ENCODE measurements at regions not wholly inside any gene's neighbourhood (a gene's known extent, or its start where the extent isn't known, plus 50 kb on each side); places are given as distances from the start of the nearest gene placed in this dataset.

DNA sequence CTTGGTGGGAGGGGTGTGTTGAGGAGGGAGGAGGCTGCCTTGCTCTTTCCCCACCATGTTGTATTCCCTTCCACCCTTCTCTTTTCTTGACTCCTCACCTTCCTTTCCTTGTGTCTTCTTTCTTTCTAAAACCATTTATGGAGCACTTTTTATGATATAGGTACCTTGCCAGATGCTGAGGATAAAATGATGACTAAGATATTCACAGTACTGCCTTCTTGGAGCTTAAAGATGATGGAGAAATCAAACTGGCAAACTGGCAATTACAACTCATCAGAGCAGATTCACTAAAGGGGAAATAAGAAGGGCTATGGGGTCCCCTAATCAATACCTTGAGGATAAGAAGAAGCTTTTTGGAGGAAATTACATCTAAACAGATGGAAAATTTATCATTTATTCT lies 273.2 kb upstream of the MEF2C start:
- H4K20me1 ChIP-seq (replicated peaks in 1 of 2; ENCODE audit: control insufficient read depth in 1 of 2, insufficient read depth in 2 of 2, low read length in 2 of 2) = no peaks in the 10 kb centered on the region
- H3K23me2 ChIP-seq (ENCODE audit: low read depth, low read length) = no peaks in the 10 kb centered on the region
- H3K4ac ChIP-seq (replicated peaks; ENCODE audit: insufficient read length, low read depth, low read length) = no peak overlapping the region
- H3K23ac ChIP-seq (ENCODE audit: insufficient read length) = no peak overlapping the region
- no peak overlapping the region for H3K9ac ChIP-seq (replicated peaks in 1 of 4; ENCODE audit: extremely low read depth in 1 of 4, low read depth in 3 of 4, low read length in 3 of 4)
- FAIRE-seq = no peak
- H3K27ac ChIP-seq (ENCODE audit: low read depth, low read length) = no peak overlapping the region
- no peak overlapping the region for H2BK5ac ChIP-seq (ENCODE audit: low read depth, low read length)
- no peak overlapping the region for H4K91ac ChIP-seq (replicated peaks; ENCODE audit: insufficient read length, low read length)
- H3K18ac ChIP-seq (ENCODE audit: extremely low read depth, low read length) = no peak overlapping the region
- no peak overlapping the region for H2BK20ac ChIP-seq (ENCODE audit: low read length)
- no peaks in the 10 kb centered on the region for H3K79me1 ChIP-seq (ENCODE audit: low read depth, low read length)
- peaks cover 0 to 1% (median 0%) of the 10 kb centered on the region in 4 experiments; a peak in 1 of 7 replicates for H3K27me3 ChIP-seq (replicated peaks in 1 of 4; ENCODE audit: control insufficient read depth in 3 of 4, extremely low read depth in 1 of 4, insufficient read depth in 3 of 4, low read length in 3 of 4)
- H4K5ac ChIP-seq (ENCODE audit: insufficient read length, low read depth, low read length) = no peak overlapping the region
- no peak overlapping the region for H3K56ac ChIP-seq (replicated peaks; ENCODE audit: insufficient read length, low read depth, low read length)
- no peak overlapping the region for H3K14ac ChIP-seq (ENCODE audit: insufficient read length)
- DNase-seq (ENCODE audit: low read depth in 1 of 2, low spot score in 2 of 2) = no peak
- H2BK12ac ChIP-seq (ENCODE audit: low read depth, low read length) = no peak overlapping the region
- no peak overlapping the region for H4K8ac ChIP-seq (ENCODE audit: extremely low read depth, insufficient read depth, low read length)
- no peak overlapping the region for H3K4me3 ChIP-seq (ENCODE audit: extremely low read depth in 1 of 4, insufficient read depth in 2 of 4, low read depth in 3 of 4, low read length in 4 of 4)
- H2BK15ac ChIP-seq (ENCODE audit: low read length) = no peak overlapping the region
- H3K36me3 ChIP-seq (ENCODE audit: control insufficient read depth in 2 of 4, insufficient read depth in 4 of 4, low read length in 3 of 4) = no peaks in the 10 kb centered on the region
- POLR2A ChIA-PET (ENCODE audit: partially characterized antibody) = no interaction called here
- no peak overlapping the region for H2BK120ac ChIP-seq (replicated peaks; ENCODE audit: low read depth, low read length)
- no peak overlapping the region for H3K4me2 ChIP-seq (ENCODE audit: insufficient read depth in 1 of 2, low read depth in 2 of 2, low read length in 2 of 2)
- no peaks in the 10 kb centered on the region for H3K9me3 ChIP-seq (ENCODE audit: insufficient read depth in 2 of 2, low read depth in 1 of 2, low read length in 1 of 2)
- no peaks in the 10 kb centered on the region for H3K4me1 ChIP-seq (replicated peaks in 1 of 4; ENCODE audit: control insufficient read depth in 3 of 4, insufficient read depth in 4 of 4, low read length in 3 of 4)
- H2AK5ac ChIP-seq (ENCODE audit: low read depth, low read length) = no peak overlapping the region
- H2AFZ ChIP-seq (ENCODE audit: low read length) = no peak overlapping the region
- H3K79me2 ChIP-seq (ENCODE audit: control insufficient read depth in 1 of 2, insufficient read depth in 2 of 2, low read length in 2 of 2) = no peaks in the 10 kb centered on the region
- CTCF ChIA-PET (ENCODE audit: partially characterized antibody) = no interaction called here
- no peak for TF ChIP-seq POLR2AphosphoS5 (IDR thresholded peaks at IDR 0.05; ENCODE audit: low read depth, low read length)
- TF ChIP-seq EGR1 (IDR thresholded peaks at IDR 0.05; ENCODE audit: borderline replicate concordance, low read depth, low read length) = no peak
- no peak for TF ChIP-seq TEAD4 (IDR thresholded peaks at IDR 0.05; ENCODE audit: low read depth, low read length)
- no peak for TF ChIP-seq RAD21 (IDR thresholded peaks at IDR 0.05 in 1 of 2, conservative IDR thresholded peaks at IDR 0.05 in 1 of 2; ENCODE audit: low read depth in 2 of 2, low read length in 2 of 2)
- no peak for TF ChIP-seq SIRT6 (IDR thresholded peaks at IDR 0.05; ENCODE audit: low read length)
- TF ChIP-seq, protein P1, sequence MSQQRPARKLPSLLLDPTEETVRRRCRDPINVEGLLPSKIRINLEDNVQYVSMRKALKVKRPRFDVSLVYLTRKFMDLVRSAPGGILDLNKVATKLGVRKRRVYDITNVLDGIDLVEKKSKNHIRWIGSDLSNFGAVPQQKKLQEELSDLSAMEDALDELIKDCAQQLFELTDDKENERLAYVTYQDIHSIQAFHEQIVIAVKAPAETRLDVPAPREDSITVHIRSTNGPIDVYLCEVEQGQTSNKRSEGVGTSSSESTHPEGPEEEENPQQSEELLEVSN (IDR thresholded peaks at IDR 0.05) = no peak
- no peak for TF ChIP-seq CREB1 (IDR thresholded peaks at IDR 0.05)
- TF ChIP-seq KDM4A (IDR thresholded peaks at IDR 0.05; ENCODE audit: low read depth, low read length, severe bottlenecking) = no peak
- TF ChIP-seq, protein P2, sequence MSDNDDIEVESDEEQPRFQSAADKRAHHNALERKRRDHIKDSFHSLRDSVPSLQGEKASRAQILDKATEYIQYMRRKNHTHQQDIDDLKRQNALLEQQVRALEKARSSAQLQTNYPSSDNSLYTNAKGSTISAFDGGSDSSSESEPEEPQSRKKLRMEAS (IDR thresholded peaks at IDR 0.05) = no peak
- TF ChIP-seq, protein P3, sequence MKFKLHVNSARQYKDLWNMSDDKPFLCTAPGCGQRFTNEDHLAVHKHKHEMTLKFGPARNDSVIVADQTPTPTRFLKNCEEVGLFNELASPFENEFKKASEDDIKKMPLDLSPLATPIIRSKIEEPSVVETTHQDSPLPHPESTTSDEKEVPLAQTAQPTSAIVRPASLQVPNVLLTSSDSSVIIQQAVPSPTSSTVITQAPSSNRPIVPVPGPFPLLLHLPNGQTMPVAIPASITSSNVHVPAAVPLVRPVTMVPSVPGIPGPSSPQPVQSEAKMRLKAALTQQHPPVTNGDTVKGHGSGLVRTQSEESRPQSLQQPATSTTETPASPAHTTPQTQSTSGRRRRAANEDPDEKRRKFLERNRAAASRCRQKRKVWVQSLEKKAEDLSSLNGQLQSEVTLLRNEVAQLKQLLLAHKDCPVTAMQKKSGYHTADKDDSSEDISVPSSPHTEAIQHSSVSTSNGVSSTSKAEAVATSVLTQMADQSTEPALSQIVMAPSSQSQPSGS (IDR thresholded peaks at IDR 0.05; ENCODE audit: low read length) = no peak
- TF ChIP-seq POU5F1 (IDR thresholded peaks at IDR 0.05; ENCODE audit: low read depth, low read length) = no peak
